H9 (cell line): ENCODE measurements at regions not wholly inside any gene's neighbourhood (a gene's known extent, or its start where the extent isn't known, plus 50 kb on each side); places are given as distances from the start of the nearest gene placed in this dataset.

Experiments used
- DNase-seq: peaks from one replicate; pipeline ENCODE4 v3.0.0-alpha.2; 2017
- H2AFZ ChIP-seq: one replicate; pipeline ENCODE4 v1.6.1; 2013; ENCODE audit warnings: mild to moderate bottlenecking, low read length, control low read depth, moderate library complexity
- H2AK5ac ChIP-seq: 2 replicates; pipeline ENCODE4 v1.6.1; 2013; ENCODE audit warnings: low read length, control low read depth, mixed read lengths; ENCODE audit not compliant: insufficient read length
- H2BK120ac ChIP-seq: one replicate; pipeline ENCODE4 v1.6.1; 2013; ENCODE audit warnings: low read depth, mild to moderate bottlenecking, low read length, control low read depth, inconsistent platforms; ENCODE audit not compliant: poor library complexity, severe bottlenecking
- H2BK12ac ChIP-seq: 2 replicates; pipeline ENCODE4 v1.6.1; 2013; ENCODE audit warnings: low read length, control low read depth, mixed read lengths, low read depth; ENCODE audit not compliant: insufficient read length
- H2BK15ac ChIP-seq: 2 replicates; pipeline ENCODE4 v1.6.1; 2013; ENCODE audit warnings: low read depth, low read length, control low read depth
- H2BK20ac ChIP-seq: one replicate; pipeline ENCODE4 v1.6.1; 2013; ENCODE audit warnings: low read depth, mild to moderate bottlenecking, low read length, control low read depth, inconsistent platforms; ENCODE audit not compliant: poor library complexity, severe bottlenecking
- H2BK5ac ChIP-seq: 2 replicates; pipeline ENCODE4 v1.6.1; 2013; ENCODE audit warnings: low read length, control low read depth, mixed read lengths; ENCODE audit not compliant: insufficient read length
- H3K14ac ChIP-seq: 2 replicates; pipeline ENCODE4 v1.6.1; 2013; ENCODE audit warnings: low read length, control low read depth; ENCODE audit not compliant: insufficient read depth
- H3K18ac ChIP-seq: 2 replicates; pipeline ENCODE4 v1.6.1; 2013; ENCODE audit warnings: low read depth, mild to moderate bottlenecking, mixed read lengths, low read length, control low read depth; ENCODE audit not compliant: insufficient read length
- H3K23ac ChIP-seq: 2 replicates; pipeline ENCODE4 v1.6.1; 2013; ENCODE audit warnings: low read length, control low read depth, mixed read lengths, low read depth; ENCODE audit not compliant: insufficient read length
- H3K23me2 ChIP-seq: 2 replicates; pipeline ENCODE4 v1.6.1; 2013; ENCODE audit warnings: low read depth, mild to moderate bottlenecking, mixed read lengths, low read length, control low read depth; ENCODE audit not compliant: insufficient read length, poor library complexity, severe bottlenecking
- H3K27ac ChIP-seq: 2 replicates; pipeline ENCODE4 v1.5.1; 2013; ENCODE audit warnings: low read length, control low read depth, mixed read lengths, low read depth; ENCODE audit not compliant: insufficient read length
- H3K27me3 ChIP-seq: 2 replicates; pipeline ENCODE4 v1.6.1; 2013; ENCODE audit warnings: low read length, control low read depth, inconsistent platforms; ENCODE audit not compliant: insufficient read depth
- H3K4ac ChIP-seq: 2 replicates; pipeline ENCODE4 v1.6.1; 2013; ENCODE audit warnings: low read depth, mild to moderate bottlenecking, control low read depth, inconsistent platforms, low read length, moderate library complexity
- H3K4me1 ChIP-seq: 2 replicates; pipeline ENCODE4 v1.6.1; 2013; ENCODE audit warnings: low read length, control low read depth, inconsistent platforms; ENCODE audit not compliant: insufficient read depth
- H3K4me2 ChIP-seq: 2 replicates; pipeline ENCODE4 v1.6.1; 2013; ENCODE audit warnings: low read length, control low read depth, mixed read lengths; ENCODE audit not compliant: insufficient read length, insufficient read depth
- H3K56ac ChIP-seq: 2 replicates; pipeline ENCODE4 v1.6.1; 2013; ENCODE audit warnings: low read depth, mild to moderate bottlenecking, mixed read lengths, low read length, control low read depth; ENCODE audit not compliant: insufficient read length
- H3K79me1 ChIP-seq: 2 replicates; pipeline ENCODE4 v1.6.1; 2013; ENCODE audit warnings: low read depth, mild to moderate bottlenecking, moderate library complexity, low read length, control low read depth, inconsistent platforms; ENCODE audit not compliant: insufficient read depth, poor library complexity, severe bottlenecking
- H3K79me2 ChIP-seq: 2 replicates; pipeline ENCODE4 v1.6.1; 2013; ENCODE audit warnings: low read length, control low read depth, inconsistent platforms; ENCODE audit not compliant: insufficient read depth
- H3K9ac ChIP-seq: 2 replicates; pipeline ENCODE4 v1.6.1; 2013; ENCODE audit warnings: low read length, control low read depth, mixed read lengths; ENCODE audit not compliant: insufficient read length; ENCODE audit errors: extremely low read depth
- H3K9me3 ChIP-seq: one replicate; pipeline ENCODE4 v1.6.1; 2013; ENCODE audit warnings: low read depth, low read length, inconsistent platforms; ENCODE audit not compliant: control insufficient read depth
- H3T11ph ChIP-seq: one replicate; pipeline ENCODE4 v1.6.1; 2013; ENCODE audit warnings: mild to moderate bottlenecking, low read length, control low read depth, inconsistent platforms
- H4K20me1 ChIP-seq: one replicate; pipeline ENCODE4 v1.6.1; 2013; ENCODE audit not compliant: control insufficient read depth, insufficient read length, insufficient read depth
- H4K5ac ChIP-seq: 2 replicates; pipeline ENCODE4 v1.6.1; 2013; ENCODE audit warnings: low read depth, mild to moderate bottlenecking, mixed read lengths, low read length, control low read depth; ENCODE audit not compliant: insufficient read length
- H4K8ac ChIP-seq: replicated peaks from 2 replicates; pipeline ENCODE4 v1.6.1; 2013; ENCODE audit warnings: low read length, control low read depth, mixed read lengths, low read depth; ENCODE audit not compliant: insufficient read length
- H4K91ac ChIP-seq: 2 replicates; pipeline ENCODE4 v1.6.1; 2013; ENCODE audit warnings: low read depth, mild to moderate bottlenecking, moderate library complexity, mixed read lengths, low read length, control low read depth; ENCODE audit not compliant: insufficient read length
- H3K27ac Mint-ChIP-seq, 3 experiments: 2 replicates in 2 of 3; 3 replicates in 1 of 3; pipeline ENCODE4 v1.8.0; 2020 to 2021; ENCODE audit warnings: mixed read lengths in 3 of 3, mild to moderate bottlenecking in 1 of 3, moderate library complexity in 1 of 3
- H3K27me3 Mint-ChIP-seq: 2 replicates; pipeline ENCODE4 v1.8.0; 2021; ENCODE audit warnings: low read depth, mild to moderate bottlenecking, moderate library complexity, mixed read lengths
- H3K36me3 Mint-ChIP-seq, 3 experiments: 2 replicates in 2 of 3; 3 replicates in 1 of 3; pipeline ENCODE4 v1.8.0; 2020 to 2021; ENCODE audit warnings: low read depth in 3 of 3, mixed read lengths in 3 of 3; ENCODE audit not compliant: insufficient read depth in 1 of 3
- H3K4me1 Mint-ChIP-seq, 2 experiments: 2 replicates each; pipeline ENCODE4 v1.8.0; 2020; ENCODE audit warnings: mixed read lengths in 2 of 2
- H3K4me3 Mint-ChIP-seq, 2 experiments: 2 replicates in 1 of 2; 3 replicates in 1 of 2; pipeline ENCODE4 v1.8.0; 2020 to 2021; ENCODE audit warnings: mild to moderate bottlenecking in 2 of 2, mixed read lengths in 2 of 2, moderate library complexity in 1 of 2
- H3K9me3 Mint-ChIP-seq, 2 experiments: 2 replicates in 1 of 2; 3 replicates in 1 of 2; pipeline ENCODE4 v1.8.0; 2020; ENCODE audit warnings: mild to moderate bottlenecking in 2 of 2, mixed read lengths in 2 of 2, moderate library complexity in 1 of 2
- CTCF ChIP-seq: fragments of 200-600 bp; sonication (generic); conservative IDR thresholded peaks from 3 replicates; pipeline ENCODE4 v1.8.0; 2021; ENCODE audit warnings: antibody characterized with exemption, mild to moderate bottlenecking
- WGBS: extraction: QIAGEN DNeasy Blood & Tissue Kit; methylation state at CpG from one replicate; pipeline ENCODE4 v1.1.7; 2013; ENCODE audit warnings: missing lambda C conversion rate, low lambda C conversion rate, mixed read lengths; ENCODE audit not compliant: insufficient read length; ENCODE audit errors: extremely low coverage; 5-methylcytosine and 5-hydroxymethylcytosine counted together

- no peak overlapping the region for H3K23ac ChIP-seq
- no peaks in the 10 kb centered on the region for H4K20me1 ChIP-seq
- no peak overlapping the region for H2BK120ac ChIP-seq
- H3K23me2 ChIP-seq: no peaks in the 10 kb centered on the region
- H4K8ac ChIP-seq: no peak overlapping the region
- no peak overlapping the region for H3K18ac ChIP-seq
- H3K4me2 ChIP-seq: no peak overlapping the region
- no peak overlapping the region for H3K9ac ChIP-seq
- no peak overlapping the region for H3K27ac ChIP-seq
- H2BK20ac ChIP-seq: no peak overlapping the region
- WGBS: no CpG with 5 or more reads among the region's 4 CpGs
- peaks cover 61 to 76% of the 10 kb centered on the region in 2 experiments for H3K9me3 Mint-ChIP-seq
- no peaks in the 10 kb centered on the region for H3K4me1 Mint-ChIP-seq
- H4K5ac ChIP-seq: no peak overlapping the region
- H3K27me3 ChIP-seq: no peaks in the 10 kb centered on the region
- H3K4me3 Mint-ChIP-seq: no peak overlapping the region
- TF ChIP-seq CTCF: no peak
- H3K27me3 Mint-ChIP-seq: no peaks in the 10 kb centered on the region
- H3K4me1 ChIP-seq: no peaks in the 10 kb centered on the region
- H2BK12ac ChIP-seq: no peak overlapping the region
- no peak overlapping the region for H2BK15ac ChIP-seq
- H3K56ac ChIP-seq: no peak overlapping the region
- H3K14ac ChIP-seq: no peak overlapping the region
- DNase-seq: no peak
- H2BK5ac ChIP-seq: no peak overlapping the region
- no peak overlapping the region for H3T11ph ChIP-seq
- H2AFZ ChIP-seq: no peak overlapping the region
- no peak overlapping the region for H4K91ac ChIP-seq
- no peak overlapping the region for H2AK5ac ChIP-seq
- H3K4ac ChIP-seq: no peak overlapping the region
- no peaks in the 10 kb centered on the region for H3K79me2 ChIP-seq
- H3K27ac Mint-ChIP-seq: no peak overlapping the region
- peaks cover 0 to 16% (median 5%) of the 10 kb centered on the region in 3 experiments; a peak in 6 of 7 replicates for H3K36me3 Mint-ChIP-seq
- H3K79me1 ChIP-seq: no peaks in the 10 kb centered on the region
- H3K9me3 ChIP-seq: peaks cover 14% of the 10 kb centered on the region
Measured at GRCh38 chr7:153858355-153858754, 193.8 kb upstream of the DPP6 start.
